ENCODE measurements at regions not wholly inside any gene's neighbourhood (a gene's known extent, or its start where the extent isn't known, plus 50 kb on each side); places are given as distances from the start of the nearest gene placed in this dataset.

GRCh38 chr12:73726881-73727280, 810.8 kb upstream of the ATXN7L3B start:
- TF ChIP-seq POLR2A (IDR thresholded peaks at IDR 0.05; ENCODE audit: low read length) = no peak
- TF ChIP-seq GATA1 (IDR thresholded peaks at IDR 0.05; ENCODE audit: low read depth, low read length) = no peak

All from erythroblast (primary cell).